Brain microvascular endothelial cell (primary cell): ENCODE measurements at regions not wholly inside any gene's neighbourhood (a gene's known extent, or its start where the extent isn't known, plus 50 kb on each side); places are given as distances from the start of the nearest gene placed in this dataset.

ENCODE experiments used
- DNase-seq: peaks from one replicate; pipeline ENCODE4 v3.0.0-alpha.2; 2020
- H3K27ac ChIP-seq: fragments of 250-450 bp; sonication (Bioruptor Pico); 2 replicates; pipeline ENCODE4 v1.5.1; 2020; ENCODE audit warnings: mild to moderate bottlenecking, moderate library complexity
- H3K27me3 ChIP-seq: fragments of 250-450 bp; sonication (Bioruptor Pico); replicated peaks from 2 replicates; pipeline ENCODE4 v1.5.1; 2020; ENCODE audit warnings: mild to moderate bottlenecking
- H3K36me3 ChIP-seq: fragments of 250-450 bp; sonication (Bioruptor Pico); replicated peaks from 2 replicates; pipeline ENCODE4 v1.5.1; 2020; ENCODE audit warnings: mild to moderate bottlenecking
- H3K4me3 ChIP-seq: 2 replicates; pipeline ENCODE4 v1.5.1; 2011; ENCODE audit warnings: low read depth, mild to moderate bottlenecking, control low read depth, low read length, moderate library complexity
- CTCF ChIP-seq: IDR thresholded peaks from 2 replicates; pipeline ENCODE4 v1.5.1; 2011; ENCODE audit warnings: low read depth, mild to moderate bottlenecking, moderate library complexity, low read length, control low read depth, inconsistent platforms; ENCODE audit errors: missing control alignments
- in situ Hi-C: cut with HindIII; loops from 2 replicates; pipeline ENCODE4 v1.10.0; 2017; ENCODE audit warnings: low sequenced_read_pairs, low pct_ligation_motif_present

DNA sequence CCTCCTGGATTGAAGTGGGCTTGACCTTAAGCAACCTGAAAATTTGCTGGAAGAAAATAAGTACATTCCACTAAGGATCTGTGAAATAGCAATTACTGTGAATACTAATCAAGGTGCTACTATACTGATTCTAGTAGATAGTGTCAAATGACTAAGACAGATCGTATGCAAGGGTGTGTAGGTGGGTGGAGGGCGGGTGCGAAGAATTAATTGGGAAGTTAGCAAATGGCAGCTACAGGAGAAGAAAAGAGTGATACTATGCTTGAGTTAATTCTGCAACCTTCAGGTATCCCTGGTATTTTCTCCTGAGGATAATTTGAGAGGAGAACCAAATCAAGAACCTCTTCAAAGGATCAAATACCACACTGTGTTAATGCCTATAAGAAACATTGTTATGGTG lies 501.9 kb downstream of the INHBA start:
- Histone ChIP-seq H3K27ac (no peak overlapping the region), H3K36me3 (no peaks in the 10 kb centered on the region), H3K4me3 (no peak overlapping the region), H3K27me3 (no peaks in the 10 kb centered on the region)
- in situ Hi-C loops = no loop called here
- no peak for TF ChIP-seq CTCF
- no peak for DNase-seq

- H3K27me3 ChIP-seq = no peaks in the 10 kb centered on the region
- in situ Hi-C loops = no loop called here
- no peak overlapping the region for H3K27ac ChIP-seq
- DNase-seq = no peak
- no peak overlapping the region for H3K4me3 ChIP-seq
- H3K36me3 ChIP-seq = no peaks in the 10 kb centered on the region
- TF ChIP-seq CTCF = no peak
These were observed 503.8 kb downstream of the INHBA start for GRCh38 chr7:41199136-41199535.

GRCh38 chr7:41198502-41198901 lies 504.4 kb downstream of the INHBA start:
- Histone ChIP-seq H3K36me3 (no peaks in the 10 kb centered on the region), H3K27me3 (no peaks in the 10 kb centered on the region), H3K4me3 (no peak overlapping the region), H3K27ac (no peak overlapping the region)
- DNase-seq = no peak
- TF ChIP-seq CTCF = no peak
- in situ Hi-C loops = no loop called here

GRCh38 chr7:41197769-41198168 lies 505.1 kb downstream of the INHBA start:
- H3K4me3 ChIP-seq = no peak overlapping the region
- in situ Hi-C loops = no loop called here

DNA sequence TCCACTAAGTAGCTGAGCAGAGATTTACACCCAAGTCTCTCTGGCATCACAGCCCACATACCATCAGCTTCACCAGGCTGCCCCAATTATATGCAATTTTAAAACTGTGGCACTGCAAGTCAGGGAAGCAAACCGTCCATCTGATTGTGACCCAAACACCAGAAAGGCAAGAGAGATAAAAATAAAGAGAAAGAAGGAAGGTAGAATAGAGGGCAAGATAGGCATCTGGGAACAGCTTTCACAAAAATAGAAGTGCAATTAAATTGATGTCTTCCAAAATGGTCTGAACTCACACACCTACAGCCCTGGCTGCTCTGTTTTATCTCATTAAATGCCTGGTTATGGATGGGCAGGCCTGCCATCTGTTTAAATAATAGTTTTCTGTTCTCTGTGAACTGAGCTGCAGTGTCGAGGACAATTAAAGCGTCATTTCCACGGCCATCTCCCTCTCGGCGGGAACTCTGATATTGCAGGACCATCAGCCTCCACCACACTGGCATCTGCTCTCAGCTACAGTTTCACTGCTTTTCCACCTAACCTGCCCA lies 509.1 kb downstream of the INHBA start:
- Histone ChIP-seq H3K27me3 (no peaks in the 10 kb centered on the region), H3K27ac (no peak overlapping the region), H3K36me3 (no peaks in the 10 kb centered on the region), H3K4me3 (no peak overlapping the region)
- DNase-seq = no peak
- no peak for TF ChIP-seq CTCF
- in situ Hi-C loops = no loop called here

More at GRCh38 chr7:41197769-41198168, 505.1 kb downstream of the INHBA start:
- TF ChIP-seq CTCF = no peak
- DNase-seq = no peak
- no peak overlapping the region for H3K27ac ChIP-seq
- no peaks in the 10 kb centered on the region for H3K36me3 ChIP-seq
- no peaks in the 10 kb centered on the region for H3K27me3 ChIP-seq

DNA sequence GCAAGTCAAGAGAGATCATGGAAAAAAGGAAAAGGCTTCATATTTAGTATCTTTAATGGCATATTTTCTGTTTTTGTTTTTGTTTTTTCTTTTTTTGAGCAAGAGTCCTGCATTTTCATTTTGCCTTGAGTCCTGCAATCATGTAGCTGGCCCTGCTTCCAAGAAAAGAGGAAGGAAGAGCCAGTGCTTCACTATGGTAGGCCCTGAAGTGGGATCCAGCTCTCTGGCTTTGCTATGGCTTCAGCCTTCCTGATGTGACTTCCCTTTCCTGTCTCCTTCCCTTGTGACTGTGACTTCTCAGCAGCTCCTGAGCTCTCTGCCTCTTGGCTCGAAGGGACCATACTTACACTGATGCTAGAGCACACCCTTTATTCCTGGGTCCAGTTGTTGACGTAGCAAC lies 512.3 kb downstream of the INHBA start:
- peak; percentile 2 for DNase-seq
- Histone ChIP-seq H3K27me3 (no peaks in the 10 kb centered on the region), H3K36me3 (no peaks in the 10 kb centered on the region), H3K4me3 (no peak overlapping the region), H3K27ac (peak overlapping the region; percentile 97)
- no peak for TF ChIP-seq CTCF
- in situ Hi-C loops = no loop called here
